WTC11 (cell line): ENCODE measurements at regions not wholly inside any gene's neighbourhood (a gene's known extent, or its start where the extent isn't known, plus 50 kb on each side); places are given as distances from the start of the nearest gene placed in this dataset.
A peak's percentile ranks its signal among the peaks of the same experiment; 100 is the strongest.

Experiments used
- ATAC-seq: fragments of 200-7000 bp; cut with Tn5 transposase; 2 replicates; pipeline ENCODE4 v1.10.0; 2021; ENCODE audit warnings: mild to moderate bottlenecking, moderate library complexity
- CTCF ChIA-PET: fragments of 300-600 bp; sonication (Branson Sonifier 250); formaldehyde crosslinking; loops from one replicate; lab custom pipeline; 2021; ENCODE audit warnings: antibody characterized with exemption; lab: Charles Lee
- POLR2A ChIA-PET: fragments of 350-600 bp; sonication (Branson Sonifier 250); formaldehyde crosslinking; loops from one replicate; lab custom pipeline; 2021; ENCODE audit warnings: antibody characterized with exemption; lab: Charles Lee
- DNase-seq: peaks from one replicate; pipeline ENCODE4 v3.0.0; 2021; ENCODE audit warnings: low spot score
- H3K27ac Mint-ChIP-seq: 2 replicates; pipeline ENCODE4 v1.8.0; 2021; ENCODE audit warnings: mixed read lengths
- H3K27me3 Mint-ChIP-seq: 2 replicates; pipeline ENCODE4 v1.8.0; 2021; ENCODE audit warnings: low read depth, mild to moderate bottlenecking, moderate library complexity, mixed read lengths
- H3K36me3 Mint-ChIP-seq: 2 replicates; pipeline ENCODE4 v1.8.0; 2021; ENCODE audit warnings: mixed read lengths
- H3K4me1 Mint-ChIP-seq: 2 replicates; pipeline ENCODE4 v1.8.0; 2022; ENCODE audit warnings: mixed read lengths
- H3K4me3 Mint-ChIP-seq: 2 replicates; pipeline ENCODE4 v1.8.0; 2021; ENCODE audit warnings: mild to moderate bottlenecking, moderate library complexity, mixed read lengths
- H3K9me3 Mint-ChIP-seq: 2 replicates; pipeline ENCODE4 v1.8.0; 2021; ENCODE audit warnings: mixed read lengths
- ATF6 ChIP-seq: sonication (generic); formaldehyde crosslinking; IDR thresholded peaks from 2 replicates; pipeline ENCODE4 v1.8.1; 2023; ENCODE audit warnings: mild to moderate bottlenecking, missing genetic modification reagents
- CTCF ChIP-seq: fragments of 200-600 bp; IDR thresholded peaks from 2 replicates; pipeline ENCODE4 v1.8.0; 2022; ENCODE audit warnings: antibody characterized with exemption
- E2F5 ChIP-seq: sonication (generic); formaldehyde crosslinking; IDR thresholded peaks from 2 replicates; pipeline ENCODE4 v1.8.1; 2022; ENCODE audit warnings: mild to moderate bottlenecking, moderate library complexity, missing genetic modification reagents
- EMX1 ChIP-seq: fragments of 250-450 bp; sonication (Bioruptor Pico); IDR thresholded peaks from 2 replicates; pipeline ENCODE4 v1.8.0; 2021; ENCODE audit warnings: mild to moderate bottlenecking
- ERG ChIP-seq: fragments of 250-450 bp; sonication (Bioruptor Pico); IDR thresholded peaks from 2 replicates; pipeline ENCODE4 v1.8.0; 2021; ENCODE audit warnings: mild to moderate bottlenecking
- ETV6 ChIP-seq: sonication (generic); formaldehyde crosslinking; IDR thresholded peaks from 2 replicates; pipeline ENCODE4 v1.8.1; 2022; ENCODE audit warnings: mild to moderate bottlenecking, missing genetic modification reagents
- GRHL2 ChIP-seq: fragments of 250-450 bp; sonication (Bioruptor Pico); IDR thresholded peaks from 2 replicates; pipeline ENCODE4 v1.8.0; 2022; ENCODE audit warnings: mild to moderate bottlenecking, moderate library complexity; ENCODE audit not compliant: insufficient replicate concordance, severe bottlenecking
- NFE2L1 ChIP-seq: sonication (generic); formaldehyde crosslinking; IDR thresholded peaks from 2 replicates; pipeline ENCODE4 v1.8.1; 2023; ENCODE audit warnings: missing genetic modification reagents
- NR1H2 ChIP-seq: sonication (generic); formaldehyde crosslinking; IDR thresholded peaks from 2 replicates; pipeline ENCODE4 v1.9.0; 2021; ENCODE audit warnings: mild to moderate bottlenecking, moderate library complexity, missing genetic modification reagents
- NR2C2 ChIP-seq: sonication (generic); formaldehyde crosslinking; IDR thresholded peaks from 2 replicates; pipeline ENCODE4 v1.8.0; 2022; ENCODE audit warnings: mild to moderate bottlenecking, missing genetic modification reagents
- NR3C1 ChIP-seq: sonication (generic); formaldehyde crosslinking; conservative IDR thresholded peaks from 2 replicates; pipeline ENCODE4 v1.8.1; 2023; ENCODE audit warnings: low read depth, mild to moderate bottlenecking, missing genetic modification reagents
- OVOL2 ChIP-seq: fragments of 250-450 bp; sonication (Bioruptor Pico); IDR thresholded peaks from 2 replicates; pipeline ENCODE4 v1.9.0; 2021; ENCODE audit warnings: mild to moderate bottlenecking, borderline replicate concordance
- PREB ChIP-seq: sonication (generic); formaldehyde crosslinking; IDR thresholded peaks from 2 replicates; pipeline ENCODE4 v1.8.1; 2022; ENCODE audit warnings: mild to moderate bottlenecking, missing genetic modification reagents, moderate library complexity, borderline replicate concordance
- RORB ChIP-seq: fragments of 250-450 bp; sonication (Bioruptor Pico); IDR thresholded peaks from 2 replicates; pipeline ENCODE4 v1.9.0; 2021; ENCODE audit warnings: mild to moderate bottlenecking
- SMAD4 ChIP-seq: sonication (generic); formaldehyde crosslinking; IDR thresholded peaks from 2 replicates; pipeline ENCODE4 v1.8.0; 2022; ENCODE audit warnings: mild to moderate bottlenecking, missing genetic modification reagents
- SOX15 ChIP-seq: fragments of 250-450 bp; sonication (Bioruptor Pico); IDR thresholded peaks from 2 replicates; pipeline ENCODE4 v1.9.0; 2021; ENCODE audit warnings: mild to moderate bottlenecking
- USF2 ChIP-seq: sonication (generic); formaldehyde crosslinking; IDR thresholded peaks from 2 replicates; pipeline ENCODE4 v1.8.1; 2023; ENCODE audit warnings: mild to moderate bottlenecking, missing genetic modification reagents, moderate library complexity
- ZBTB43 ChIP-seq: sonication (generic); formaldehyde crosslinking; IDR thresholded peaks from 2 replicates; pipeline ENCODE4 v1.8.1; 2023; ENCODE audit warnings: mild to moderate bottlenecking, missing genetic modification reagents
- ZMAT4 ChIP-seq: fragments of 250-450 bp; sonication (Bioruptor Pico); IDR thresholded peaks from 2 replicates; pipeline ENCODE4 v1.9.0; 2021; ENCODE audit warnings: mild to moderate bottlenecking
- ZNF423 ChIP-seq: fragments of 250-450 bp; sonication (Bioruptor Pico); IDR thresholded peaks from 2 replicates; pipeline ENCODE4 v2.1.2; 2022; ENCODE audit warnings: mild to moderate bottlenecking, moderate library complexity

- Mint-ChIP-seq H3K36me3 (no peaks in the 10 kb centered on the region), H3K27me3 (peaks cover 2% of the 10 kb centered on the region), H3K9me3 (no peaks in the 10 kb centered on the region), H3K27ac (no peak overlapping the region), H3K4me1 (peaks cover 37% of the 10 kb centered on the region), H3K4me3 (no peak overlapping the region)
- ChIA-PET CTCF (interaction anchor here (0.5 to 2.8 kb wide), 16 partner anchors 9 to 227 kb away, joined by 3 to 30 read pairs (median 4); no protein-coding TSS in a partner anchor), POLR2A (interaction anchor here (0.7 kb wide), 1 partner anchor 32 kb away, joined by 3 read pairs; no protein-coding TSS in a partner anchor)
- no peak for ATAC-seq
- DNase-seq = no peak
- TF ChIP-seq SOX15 (CRISPR knock-in tag) (no peak), CTCF (no peak), GRHL2 (CRISPR knock-in tag) (no peak), RORB (CRISPR knock-in tag) (no peak)
Observed at GRCh38 chr2:64363140-64363539, 90.8 kb upstream of the LGALSL start.

- H3K27me3 Mint-ChIP-seq = peaks cover 2% of the 10 kb centered on the region
- peaks cover 42% of the 10 kb centered on the region for H3K4me1 Mint-ChIP-seq
- H3K36me3 Mint-ChIP-seq = no peaks in the 10 kb centered on the region
- ChIA-PET CTCF (interaction anchor here (0.5 to 2.8 kb wide), 23 partner anchors 8 to 303 kb away, joined by 3 to 30 read pairs (median 3); no protein-coding TSS in a partner anchor), POLR2A (interaction anchor here (0.7 kb wide), 2 partner anchors 17 to 33 kb away, joined by 3 read pairs; no protein-coding TSS in a partner anchor)
- H3K4me3 Mint-ChIP-seq = no peak overlapping the region
- H3K27ac Mint-ChIP-seq = no peak overlapping the region
- peak; percentile 23 for DNase-seq
- ATAC-seq = peak; percentile 45
- no peak for TF ChIP-seq E2F5 (CRISPR knock-in tag)
- no peak for TF ChIP-seq NFE2L1 (CRISPR knock-in tag)
- TF ChIP-seq USF2 = no peak
- no peak for TF ChIP-seq SMAD4
- no peak for TF ChIP-seq EMX1 (CRISPR knock-in tag)
- TF ChIP-seq ETV6 (CRISPR knock-in tag) = no peak
- peak; percentile 58; the same call in 1 of the 2 replicates for TF ChIP-seq ZNF423 (CRISPR knock-in tag)
- TF ChIP-seq NR3C1 (CRISPR knock-in tag) = no peak
- no peaks in the 10 kb centered on the region for H3K9me3 Mint-ChIP-seq
Observed at GRCh38 chr2:64363848-64364247, 90.1 kb upstream of the LGALSL start.

- no peak for DNase-seq
- no peaks in the 10 kb centered on the region for H3K9me3 Mint-ChIP-seq
- ChIA-PET POLR2A (no interaction called here), CTCF (interaction anchor here (0.8 to 1.0 kb wide), 2 partner anchors 37 to 149 kb away, joined by 3 to 9 read pairs; no protein-coding TSS in a partner anchor)
- H3K36me3 Mint-ChIP-seq = no peaks in the 10 kb centered on the region
- ATAC-seq = peak; percentile 62
- H3K27me3 Mint-ChIP-seq = peaks cover 2% of the 10 kb centered on the region
- no peak overlapping the region for H3K4me3 Mint-ChIP-seq
- H3K4me1 Mint-ChIP-seq = peaks cover 25% of the 10 kb centered on the region
- no peak overlapping the region for H3K27ac Mint-ChIP-seq
- TF ChIP-seq ZMAT4 (no peak), OVOL2 (CRISPR knock-in tag) (no peak), PREB (CRISPR knock-in tag) (no peak), NFE2L1 (CRISPR knock-in tag) (no peak), ERG (CRISPR knock-in tag) (no peak), ZBTB43 (CRISPR knock-in tag) (no peak), NR2C2 (CRISPR knock-in tag) (no peak), NR1H2 (CRISPR knock-in tag) (no peak), ATF6 (no peak)
Observed at GRCh38 chr2:64367444-64368232, 86.3 kb upstream of the LGALSL start.
